ENCODE measurements at regions not wholly inside any gene's neighbourhood (a gene's known extent, or its start where the extent isn't known, plus 50 kb on each side); places are given as distances from the start of the nearest gene placed in this dataset.

- Histone ChIP-seq H4K20me1 (ENCODE audit: control insufficient read depth, extremely low read depth, insufficient read depth, low read length) (no peaks in the 10 kb centered on the region), H2AFZ (ENCODE audit: low read length) (no peak overlapping the region), H3K36me3 (ENCODE audit: control insufficient read depth, insufficient read depth, low read length) (no peaks in the 10 kb centered on the region), H3K4me1 (ENCODE audit: control insufficient read depth, extremely low read depth, insufficient read depth, low read length) (peaks cover 6% of the 10 kb centered on the region), H3K9me3 (ENCODE audit: control insufficient read depth, insufficient read depth, low read depth, low read length) (no peaks in the 10 kb centered on the region), H3K27ac (ENCODE audit: insufficient read depth, low read length) (no peak overlapping the region), H3K4me3 (replicated peaks in 1 of 4; ENCODE audit: control extremely low read depth in 1 of 4, insufficient read depth in 1 of 4, low read depth in 3 of 4, low read length in 4 of 4) (no peak overlapping the region), H3K79me2 (ENCODE audit: control insufficient read depth, insufficient read depth, low read length) (no peaks in the 10 kb centered on the region), H3K27me3 (ENCODE audit: control insufficient read depth, insufficient read depth, low read length) (no peaks in the 10 kb centered on the region), H3K9ac (ENCODE audit: insufficient read depth, low read length) (no peak overlapping the region), H3K4me2 (ENCODE audit: extremely low read depth, insufficient read depth, low read length) (no peak overlapping the region)
- DNase-seq (ENCODE audit: low read depth in 2 of 2) = no peak
- TF ChIP-seq EZH2 (IDR thresholded peaks at IDR 0.05; ENCODE audit: low read length, missing control alignments) = no peak
- TF ChIP-seq, protein P1, sequence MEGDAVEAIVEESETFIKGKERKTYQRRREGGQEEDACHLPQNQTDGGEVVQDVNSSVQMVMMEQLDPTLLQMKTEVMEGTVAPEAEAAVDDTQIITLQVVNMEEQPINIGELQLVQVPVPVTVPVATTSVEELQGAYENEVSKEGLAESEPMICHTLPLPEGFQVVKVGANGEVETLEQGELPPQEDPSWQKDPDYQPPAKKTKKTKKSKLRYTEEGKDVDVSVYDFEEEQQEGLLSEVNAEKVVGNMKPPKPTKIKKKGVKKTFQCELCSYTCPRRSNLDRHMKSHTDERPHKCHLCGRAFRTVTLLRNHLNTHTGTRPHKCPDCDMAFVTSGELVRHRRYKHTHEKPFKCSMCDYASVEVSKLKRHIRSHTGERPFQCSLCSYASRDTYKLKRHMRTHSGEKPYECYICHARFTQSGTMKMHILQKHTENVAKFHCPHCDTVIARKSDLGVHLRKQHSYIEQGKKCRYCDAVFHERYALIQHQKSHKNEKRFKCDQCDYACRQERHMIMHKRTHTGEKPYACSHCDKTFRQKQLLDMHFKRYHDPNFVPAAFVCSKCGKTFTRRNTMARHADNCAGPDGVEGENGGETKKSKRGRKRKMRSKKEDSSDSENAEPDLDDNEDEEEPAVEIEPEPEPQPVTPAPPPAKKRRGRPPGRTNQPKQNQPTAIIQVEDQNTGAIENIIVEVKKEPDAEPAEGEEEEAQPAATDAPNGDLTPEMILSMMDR (conservative IDR thresholded peaks at IDR 0.05 in 1 of 2, IDR thresholded peaks at IDR 0.05 in 1 of 2; ENCODE audit: low read depth in 1 of 2, low read length in 2 of 2) = no peak
Measured at GRCh38 chr5:108659531-108659930, 88.2 kb upstream of the FER start.

DNA sequence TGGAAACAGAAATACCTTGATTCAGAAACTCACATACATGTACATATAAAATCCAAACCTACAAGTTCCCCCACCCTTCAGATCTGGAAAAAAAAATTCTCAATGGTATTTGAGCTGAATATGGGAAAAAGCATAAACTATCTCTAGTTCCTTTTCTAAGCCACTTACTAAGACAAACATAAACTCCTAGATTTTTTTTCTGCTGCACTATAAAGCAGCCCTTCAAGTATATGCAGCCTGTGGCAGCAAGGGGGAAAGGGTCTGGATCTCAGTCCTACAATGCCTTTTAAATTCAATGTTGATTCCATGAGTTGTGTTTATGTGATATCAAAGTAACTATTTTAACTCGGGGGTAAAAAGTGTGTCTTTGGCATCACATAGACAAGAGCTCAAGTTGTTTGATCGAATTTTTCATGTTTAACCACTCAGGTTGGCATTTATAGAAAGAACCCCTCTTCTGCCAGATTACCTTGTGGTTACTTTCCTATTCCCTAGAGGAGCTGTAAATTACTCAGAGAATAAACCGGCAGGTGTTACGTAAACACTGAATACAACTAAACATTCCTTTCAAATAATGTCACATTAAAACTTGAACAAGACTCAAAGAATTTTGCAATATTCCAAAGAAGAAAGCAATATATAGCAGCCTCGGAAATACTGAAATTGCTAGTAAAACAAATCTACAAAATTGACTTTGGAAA lies 91.8 kb upstream of the FER start:
- H3K27ac ChIP-seq (ENCODE audit: insufficient read depth, low read length) = no peak overlapping the region
- no peaks in the 10 kb centered on the region for H3K9me3 ChIP-seq (ENCODE audit: control insufficient read depth, insufficient read depth, low read depth, low read length)
- no peaks in the 10 kb centered on the region for H3K36me3 ChIP-seq (ENCODE audit: control insufficient read depth, insufficient read depth, low read length)
- peaks cover 9% of the 10 kb centered on the region for H3K4me1 ChIP-seq (ENCODE audit: control insufficient read depth, extremely low read depth, insufficient read depth, low read length)
- peak; percentile 64 to 74 for DNase-seq (ENCODE audit: low read depth in 2 of 2)
- H3K79me2 ChIP-seq (ENCODE audit: control insufficient read depth, insufficient read depth, low read length) = no peaks in the 10 kb centered on the region
- H3K9ac ChIP-seq (ENCODE audit: insufficient read depth, low read length) = no peak overlapping the region
- H2AFZ ChIP-seq (ENCODE audit: low read length) = no peak overlapping the region
- no peaks in the 10 kb centered on the region for H3K27me3 ChIP-seq (ENCODE audit: control insufficient read depth, insufficient read depth, low read length)
- H3K4me3 ChIP-seq (replicated peaks in 1 of 4; ENCODE audit: control extremely low read depth in 1 of 4, insufficient read depth in 1 of 4, low read depth in 3 of 4, low read length in 4 of 4) = no peak overlapping the region
- H4K20me1 ChIP-seq (ENCODE audit: control insufficient read depth, extremely low read depth, insufficient read depth, low read length) = no peaks in the 10 kb centered on the region
- H3K4me2 ChIP-seq (ENCODE audit: extremely low read depth, insufficient read depth, low read length) = peak overlapping the region; percentile 54
- TF ChIP-seq, protein P1 (conservative IDR thresholded peaks at IDR 0.05 in 1 of 2, IDR thresholded peaks at IDR 0.05 in 1 of 2; ENCODE audit: low read depth in 1 of 2, low read length in 2 of 2) = peak in 1 of 2 donors; percentile 14
- TF ChIP-seq EZH2 (IDR thresholded peaks at IDR 0.05; ENCODE audit: low read length, missing control alignments) = no peak

- no peak overlapping the region for H3K9ac ChIP-seq (ENCODE audit: insufficient read depth, low read length)
- no peaks in the 10 kb centered on the region for H3K9me3 ChIP-seq (ENCODE audit: control insufficient read depth, insufficient read depth, low read depth, low read length)
- H3K36me3 ChIP-seq (ENCODE audit: control insufficient read depth, insufficient read depth, low read length) = no peaks in the 10 kb centered on the region
- no peak for TF ChIP-seq EZH2 (IDR thresholded peaks at IDR 0.05; ENCODE audit: low read length, missing control alignments)
- TF ChIP-seq, protein P1 (conservative IDR thresholded peaks at IDR 0.05 in 1 of 2, IDR thresholded peaks at IDR 0.05 in 1 of 2; ENCODE audit: low read depth in 1 of 2, low read length in 2 of 2) = no peak
- no peak overlapping the region for H3K4me2 ChIP-seq (ENCODE audit: extremely low read depth, insufficient read depth, low read length)
- DNase-seq (ENCODE audit: low read depth in 2 of 2) = peak; percentile 6 to 68
- no peak overlapping the region for H3K27ac ChIP-seq (ENCODE audit: insufficient read depth, low read length)
- H3K79me2 ChIP-seq (ENCODE audit: control insufficient read depth, insufficient read depth, low read length) = no peaks in the 10 kb centered on the region
- no peaks in the 10 kb centered on the region for H4K20me1 ChIP-seq (ENCODE audit: control insufficient read depth, extremely low read depth, insufficient read depth, low read length)
- H3K4me3 ChIP-seq (replicated peaks in 1 of 4; ENCODE audit: control extremely low read depth in 1 of 4, insufficient read depth in 1 of 4, low read depth in 3 of 4, low read length in 4 of 4) = no peak overlapping the region
- no peak overlapping the region for H2AFZ ChIP-seq (ENCODE audit: low read length)
- H3K4me1 ChIP-seq (ENCODE audit: control insufficient read depth, extremely low read depth, insufficient read depth, low read length) = peaks cover 9% of the 10 kb centered on the region
- H3K27me3 ChIP-seq (ENCODE audit: control insufficient read depth, insufficient read depth, low read length) = no peaks in the 10 kb centered on the region
Measured at GRCh38 chr5:108654051-108654450, 93.6 kb upstream of the FER start.

All from fibroblast of lung (primary cell).